Neural cell (in vitro differentiated cells): ENCODE measurements at regions not wholly inside any gene's neighbourhood (a gene's known extent, or its start where the extent isn't known, plus 50 kb on each side); places are given as distances from the start of the nearest gene placed in this dataset.

ENCODE experiments used
- CTCF ChIP-seq: fragments of 450-650 bp; IDR thresholded peaks from 2 replicates; pipeline ENCODE4 v1.5.1; 2014; ENCODE audit warnings: antibody characterized with exemption, mild to moderate bottlenecking, moderate library complexity; ENCODE audit not compliant: poor library complexity, severe bottlenecking
- EP300 ChIP-seq: fragments of 450-650 bp; conservative IDR thresholded peaks from 2 replicates; pipeline ENCODE4 v1.6.1; 2014; ENCODE audit warnings: antibody characterized with exemption, mild to moderate bottlenecking, moderate library complexity; ENCODE audit not compliant: poor library complexity, severe bottlenecking
- EZH2 ChIP-seq: fragments of 200-600, 300-800 bp; shearing (Covaris generic), sonication (generic); IDR thresholded peaks from 2 replicates; pipeline ENCODE4 v1.6.1; 2014; ENCODE audit warnings: antibody characterized with exemption, low read length, borderline replicate concordance, mild to moderate bottlenecking; ENCODE audit not compliant: insufficient read depth, poor library complexity, severe bottlenecking
- POLR2AphosphoS5 ChIP-seq: IDR thresholded peaks from 2 replicates; pipeline ENCODE4 v1.6.1; 2012
- REST ChIP-seq: IDR thresholded peaks from 2 replicates; pipeline ENCODE4 v1.6.1; 2012; ENCODE audit warnings: borderline replicate concordance
- SMC3 ChIP-seq: fragments of 450-650 bp; conservative IDR thresholded peaks from 2 replicates; pipeline ENCODE4 v1.6.1; 2014; ENCODE audit warnings: antibody characterized with exemption, mild to moderate bottlenecking, moderate library complexity; ENCODE audit not compliant: poor library complexity
- TAF1 ChIP-seq: IDR thresholded peaks from 2 replicates; pipeline ENCODE4 v1.6.1; 2012; ENCODE audit warnings: low read depth

GRCh38 chr5:3197304-3198073 is 398.1 kb upstream of the IRX1 start:
- peak; percentile 58 for TF ChIP-seq CTCF
- peak; percentile 60 for TF ChIP-seq SMC3
- TF ChIP-seq REST: peak; percentile 17
- TF ChIP-seq POLR2AphosphoS5: peak; percentile 64
- TF ChIP-seq EZH2: no peak
- TF ChIP-seq TAF1: peak; percentile 68
- TF ChIP-seq EP300: peak; percentile 77
